ENCODE measurements at regions not wholly inside any gene's neighbourhood (a gene's known extent, or its start where the extent isn't known, plus 50 kb on each side); places are given as distances from the start of the nearest gene placed in this dataset.
"Not testable (repeated sequence)": the region's sequence is repeated elsewhere in the genome, so short reads cannot be mapped to it uniquely, and the experiment has no call there.

GRCh38 chr13:81001828-81002385 lies 661.0 kb upstream of the SPRY2 start:
- no peak for DNase-seq
- peaks cover 0 to 4% (median 1%) of the 10 kb centered on the region in 3 donors for H3K9me3 ChIP-seq (ENCODE audit: control extremely low read depth in 1 of 3, control insufficient read depth in 2 of 3, insufficient read depth in 1 of 3, low read length in 2 of 3)
- no peaks in the 10 kb centered on the region for H4K20me1 ChIP-seq (ENCODE audit: control insufficient read depth, insufficient read depth, low read length, poor library complexity, severe bottlenecking)
- H3K9me3 Mint-ChIP-seq (ENCODE audit: insufficient read depth) = no peaks in the 10 kb centered on the region
- no peaks in the 10 kb centered on the region for H3K27me3 Mint-ChIP-seq
- intact Hi-C loops (cut with micrococcal nuclease) = no loop called here
- H3K27ac Mint-ChIP-seq = no peak overlapping the region
- H3K27ac ChIP-seq (ENCODE audit: low read length in 2 of 2) = no peak overlapping the region
- no peaks in the 10 kb centered on the region for H3K79me2 ChIP-seq (ENCODE audit: control insufficient read depth, insufficient read depth, low read length)
- H3K4me1 ChIP-seq (ENCODE audit: control insufficient read depth in 2 of 2, insufficient read depth in 2 of 2, low read length in 2 of 2) = no peaks in the 10 kb centered on the region
- no peaks in the 10 kb centered on the region for H3K36me3 ChIP-seq (replicated peaks in 1 of 2; ENCODE audit: control extremely low read depth in 1 of 2, control insufficient read depth in 1 of 2, extremely low read depth in 1 of 2, insufficient read depth in 2 of 2, low read length in 1 of 2)
- H2AFZ ChIP-seq (ENCODE audit: insufficient read depth, low read depth, low read length, poor library complexity, severe bottlenecking) = no peak overlapping the region
- H3K4me2 ChIP-seq (replicated peaks; ENCODE audit: low read depth, low read length, poor library complexity, severe bottlenecking) = no peak overlapping the region
- CTCF ChIA-PET = no interaction called here
- H3K4me3 Mint-ChIP-seq = no peak overlapping the region
- no peaks in the 10 kb centered on the region for H3K27me3 ChIP-seq (replicated peaks in 1 of 4; ENCODE audit: control extremely low read depth in 1 of 4, control insufficient read depth in 3 of 4, insufficient read depth in 4 of 4, low read length in 3 of 4)
- no peaks in the 10 kb centered on the region for H3K4me1 Mint-ChIP-seq
- no peak overlapping the region for H3K9ac ChIP-seq (ENCODE audit: low read length)
- no peak for TF ChIP-seq CTCF (IDR thresholded peaks at IDR 0.05)
- TF ChIP-seq EZH2 (IDR thresholded peaks at IDR 0.05; ENCODE audit: borderline replicate concordance, insufficient read depth, low read depth, low read length, poor library complexity, severe bottlenecking) = no peak
- POLR2A ChIA-PET = no interaction called here
- WGBS (ENCODE audit: insufficient coverage) = no CpG with 5 or more reads among the region's 1 CpG
- ATAC-seq (ENCODE audit: low read depth) = no peak
- H3K4me3 ChIP-seq (ENCODE audit: control extremely low read depth in 1 of 5, extremely low read depth in 1 of 5, insufficient read depth in 1 of 5, low read depth in 2 of 5, low read length in 4 of 5) = no peak overlapping the region

- H3K4me3 ChIP-seq (ENCODE audit: control extremely low read depth in 1 of 5, extremely low read depth in 1 of 5, insufficient read depth in 1 of 5, low read depth in 2 of 5, low read length in 4 of 5); H3K27me3 Mint-ChIP-seq; H3K27ac ChIP-seq (ENCODE audit: low read length in 2 of 2); ATAC-seq (ENCODE audit: low read depth); H3K27me3 ChIP-seq (replicated peaks in 1 of 4; ENCODE audit: control extremely low read depth in 1 of 4, control insufficient read depth in 3 of 4, insufficient read depth in 4 of 4, low read length in 3 of 4); H3K4me3 Mint-ChIP-seq; H3K79me2 ChIP-seq (ENCODE audit: control insufficient read depth, insufficient read depth, low read length); H3K4me2 ChIP-seq (replicated peaks; ENCODE audit: low read depth, low read length, poor library complexity, severe bottlenecking); H4K20me1 ChIP-seq (ENCODE audit: control insufficient read depth, insufficient read depth, low read length, poor library complexity, severe bottlenecking); CTCF ChIA-PET; H3K9me3 Mint-ChIP-seq (ENCODE audit: insufficient read depth); H3K4me1 Mint-ChIP-seq; DNase-seq; H2AFZ ChIP-seq (ENCODE audit: insufficient read depth, low read depth, low read length, poor library complexity, severe bottlenecking); H3K9me3 ChIP-seq (ENCODE audit: control extremely low read depth in 1 of 3, control insufficient read depth in 2 of 3, insufficient read depth in 1 of 3, low read length in 2 of 3); H3K36me3 ChIP-seq (replicated peaks in 1 of 2; ENCODE audit: control extremely low read depth in 1 of 2, control insufficient read depth in 1 of 2, extremely low read depth in 1 of 2, insufficient read depth in 2 of 2, low read length in 1 of 2); H3K4me1 ChIP-seq (ENCODE audit: control insufficient read depth in 2 of 2, insufficient read depth in 2 of 2, low read length in 2 of 2); POLR2A ChIA-PET; H3K9ac ChIP-seq (ENCODE audit: low read length); H3K27ac Mint-ChIP-seq; intact Hi-C loops (cut with micrococcal nuclease): not testable (repeated sequence)
- 84% methylated on average over 12 of the region's 15 CpGs for WGBS (ENCODE audit: insufficient coverage)
Observed at GRCh38 chr13:80998603-80999002, 657.7 kb upstream of the SPRY2 start.
